ENCODE measurements at regions not wholly inside any gene's neighbourhood (a gene's known extent, or its start where the extent isn't known, plus 50 kb on each side); places are given as distances from the start of the nearest gene placed in this dataset.

DNA sequence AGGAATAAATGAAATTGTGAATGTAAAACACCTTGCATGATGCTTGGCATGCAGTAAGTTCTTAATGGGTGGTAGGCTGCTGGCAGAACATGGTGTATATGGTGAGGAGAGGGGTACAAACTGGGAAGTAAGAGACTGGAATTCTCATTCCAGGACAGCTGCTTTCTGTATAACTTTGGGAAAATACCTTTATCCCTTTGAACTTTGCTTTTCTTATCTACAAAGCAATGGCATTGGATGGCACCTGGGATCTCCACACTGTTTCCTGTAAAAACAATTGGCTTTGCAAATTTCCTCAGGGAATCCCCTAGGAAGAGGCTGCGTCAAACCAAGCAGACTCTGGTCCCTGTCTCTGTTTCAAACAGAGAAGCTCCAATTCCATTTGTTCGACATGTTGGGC lies 100.7 kb upstream of the SLC4A7 start:
- no peak for TF ChIP-seq POLR2AphosphoS5 (IDR thresholded peaks at IDR 0.05; ENCODE audit: borderline replicate concordance, low read depth, low read length)
- TF ChIP-seq EZH2 (IDR thresholded peaks at IDR 0.05), result no peak

Data from SK-N-MC (cell line).